ENCODE measurements at regions not wholly inside any gene's neighbourhood (a gene's known extent, or its start where the extent isn't known, plus 50 kb on each side); places are given as distances from the start of the nearest gene placed in this dataset.

DNA sequence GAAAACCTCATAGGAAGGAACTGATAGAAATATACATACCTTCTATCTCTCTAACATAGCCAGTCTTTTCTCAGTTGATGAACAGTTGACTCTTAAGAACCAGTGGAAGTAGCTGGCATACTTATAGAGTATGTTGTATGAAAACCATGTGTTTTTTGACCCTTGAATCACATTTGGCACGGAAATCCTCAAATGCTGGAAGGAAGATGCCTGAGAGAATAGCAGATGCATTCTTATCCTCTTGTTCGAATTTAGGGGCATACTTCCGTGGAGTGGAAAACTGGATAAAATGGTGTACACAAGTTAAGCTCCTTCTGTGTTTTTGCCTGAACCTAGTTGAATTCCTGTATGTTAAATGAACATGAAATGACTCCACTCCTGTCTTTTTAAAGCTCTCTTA lies 145.5 kb downstream of the PCDH7 start:
- TF ChIP-seq EZH2phosphoT487 (IDR thresholded peaks at IDR 0.05; ENCODE audit: insufficient read depth, low read depth) (no peak), EZH2 (IDR thresholded peaks at IDR 0.05; ENCODE audit: insufficient read depth, poor library complexity, severe bottlenecking) (no peak)
